Panc1 (cell line): ENCODE measurements at regions not wholly inside any gene's neighbourhood (a gene's known extent, or its start where the extent isn't known, plus 50 kb on each side); places are given as distances from the start of the nearest gene placed in this dataset.

ENCODE experiments used
- ATAC-seq: fragments of 200-7000 bp; cut with Tn5 transposase; 2 replicates; pipeline ENCODE4 v1.9.1; 2020; ENCODE audit warnings: mild to moderate bottlenecking, moderate library complexity
- BruUV-seq: library from RNA; stranded (reverse); fragments of 400-500 nt; replicated peaks from 2 replicates; lab custom pipeline; 2021; lab: Mats Ljungman, UMichigan
- CTCF ChIA-PET: fragments of 300-600 bp; sonication (Branson Sonifier 250); formaldehyde crosslinking; loops from one replicate; lab custom pipeline; 2022; ENCODE audit warnings: antibody characterized with exemption; lab: Charles Lee
- POLR2A ChIA-PET: fragments of 300-600 bp; sonication (Branson Sonifier 250); formaldehyde crosslinking; loops from one replicate; lab custom pipeline; 2022; ENCODE audit warnings: antibody characterized with exemption; lab: Charles Lee
- DNase-seq: peaks from one replicate; pipeline ENCODE4 v3.0.0-alpha.2; 2010; ENCODE audit warnings: low read depth, low spot score
- H3K27ac ChIP-seq: 2 replicates; pipeline ENCODE4 v1.5.1; 2011; ENCODE audit warnings: mild to moderate bottlenecking, low read length, inconsistent platforms
- H3K27me3 ChIP-seq: fragments of 200-500 bp; sonication (Bioruptor generic); 2 replicates; pipeline ENCODE4 v1.6.0; 2014; ENCODE audit warnings: low read length, inconsistent platforms; ENCODE audit not compliant: control insufficient read depth, insufficient read depth
- H3K36me3 ChIP-seq: fragments of 200-500 bp; sonication (Bioruptor generic); 2 replicates; pipeline ENCODE4 v1.5.1; 2014; ENCODE audit warnings: inconsistent platforms, mild to moderate bottlenecking, low read length, moderate library complexity; ENCODE audit not compliant: control insufficient read depth, insufficient read depth
- H3K4me1 ChIP-seq: 2 replicates; pipeline ENCODE4 v1.5.1; 2011; ENCODE audit warnings: inconsistent platforms, mild to moderate bottlenecking, low read length, moderate library complexity; ENCODE audit not compliant: control insufficient read depth, insufficient read depth
- H3K4me3 ChIP-seq, 2 experiments: 2 replicates each; pipeline ENCODE4 v1.5.1; 2011 to 2012; ENCODE audit warnings: low read depth in 2 of 2, low read length in 2 of 2, mild to moderate bottlenecking in 2 of 2, inconsistent platforms in 1 of 2, moderate library complexity in 1 of 2
- H3K9me3 ChIP-seq: fragments of 200-500 bp; sonication (Bioruptor generic); 2 replicates; pipeline ENCODE4 v1.5.1; 2014; ENCODE audit warnings: low read depth, mild to moderate bottlenecking, inconsistent platforms, low read length, moderate library complexity; ENCODE audit not compliant: control insufficient read depth, insufficient read depth
- CTCF ChIP-seq: fragments of 450-650 bp; IDR thresholded peaks from 2 replicates; pipeline ENCODE4 v1.5.1; 2017; ENCODE audit warnings: mild to moderate bottlenecking
- POLR2AphosphoS5 ChIP-seq: IDR thresholded peaks from 2 replicates; pipeline ENCODE4 v1.6.1; 2012; ENCODE audit warnings: mild to moderate bottlenecking, low read depth, low read length, moderate library complexity
- SIN3A ChIP-seq: IDR thresholded peaks from 2 replicates; pipeline ENCODE4 v1.6.1; 2012; ENCODE audit warnings: low read depth, mild to moderate bottlenecking, low read length, moderate library complexity, borderline replicate concordance; ENCODE audit not compliant: insufficient read depth
- TCF7L2 ChIP-seq: IDR thresholded peaks from 2 replicates; pipeline ENCODE4 v1.6.1; 2011; ENCODE audit warnings: mild to moderate bottlenecking, low read depth, low read length, inconsistent platforms
- in situ Hi-C: cut with HindIII; loops from 2 replicates; pipeline ENCODE4 v1.10.0; 2016; ENCODE audit warnings: low sequenced_read_pairs, low pct_unique_long_range_greater_than_20kb
- intact Hi-C: fragments of 100-400 bp; cut with micrococcal nuclease; formaldehyde crosslinking; loops from one replicate; pipeline ENCODE4 v1.10.0; 2022; ENCODE audit not compliant: unreplicated experiment
- TF ChIP-seq, protein P1 (sequence below), 2 experiments: IDR thresholded peaks; 2 replicates each; pipeline ENCODE4 v1.6.1; 2011 to 2012; ENCODE audit warnings: low read depth in 2 of 2, control low read depth in 1 of 2, low read length in 1 of 2, mild to moderate bottlenecking in 1 of 2, moderate library complexity in 1 of 2; ENCODE audit not compliant: insufficient read depth in 1 of 2

GRCh38 chr10:9244864-9245263, 1190.4 kb downstream of the GATA3 start:
- H3K27me3 ChIP-seq, result no peaks in the 10 kb centered on the region
- H3K36me3 ChIP-seq, result no peaks in the 10 kb centered on the region; the same call in 1 of the 2 replicates
- intact Hi-C loops, result no loop called here
- H3K4me3 ChIP-seq, result no peak overlapping the region
- no peak overlapping the region for H3K27ac ChIP-seq
- no peaks in the 10 kb centered on the region for H3K4me1 ChIP-seq
- TF ChIP-seq SIN3A (no peak), POLR2AphosphoS5 (no peak), CTCF (no peak), TCF7L2 (no peak)
- TF ChIP-seq, protein P1, sequence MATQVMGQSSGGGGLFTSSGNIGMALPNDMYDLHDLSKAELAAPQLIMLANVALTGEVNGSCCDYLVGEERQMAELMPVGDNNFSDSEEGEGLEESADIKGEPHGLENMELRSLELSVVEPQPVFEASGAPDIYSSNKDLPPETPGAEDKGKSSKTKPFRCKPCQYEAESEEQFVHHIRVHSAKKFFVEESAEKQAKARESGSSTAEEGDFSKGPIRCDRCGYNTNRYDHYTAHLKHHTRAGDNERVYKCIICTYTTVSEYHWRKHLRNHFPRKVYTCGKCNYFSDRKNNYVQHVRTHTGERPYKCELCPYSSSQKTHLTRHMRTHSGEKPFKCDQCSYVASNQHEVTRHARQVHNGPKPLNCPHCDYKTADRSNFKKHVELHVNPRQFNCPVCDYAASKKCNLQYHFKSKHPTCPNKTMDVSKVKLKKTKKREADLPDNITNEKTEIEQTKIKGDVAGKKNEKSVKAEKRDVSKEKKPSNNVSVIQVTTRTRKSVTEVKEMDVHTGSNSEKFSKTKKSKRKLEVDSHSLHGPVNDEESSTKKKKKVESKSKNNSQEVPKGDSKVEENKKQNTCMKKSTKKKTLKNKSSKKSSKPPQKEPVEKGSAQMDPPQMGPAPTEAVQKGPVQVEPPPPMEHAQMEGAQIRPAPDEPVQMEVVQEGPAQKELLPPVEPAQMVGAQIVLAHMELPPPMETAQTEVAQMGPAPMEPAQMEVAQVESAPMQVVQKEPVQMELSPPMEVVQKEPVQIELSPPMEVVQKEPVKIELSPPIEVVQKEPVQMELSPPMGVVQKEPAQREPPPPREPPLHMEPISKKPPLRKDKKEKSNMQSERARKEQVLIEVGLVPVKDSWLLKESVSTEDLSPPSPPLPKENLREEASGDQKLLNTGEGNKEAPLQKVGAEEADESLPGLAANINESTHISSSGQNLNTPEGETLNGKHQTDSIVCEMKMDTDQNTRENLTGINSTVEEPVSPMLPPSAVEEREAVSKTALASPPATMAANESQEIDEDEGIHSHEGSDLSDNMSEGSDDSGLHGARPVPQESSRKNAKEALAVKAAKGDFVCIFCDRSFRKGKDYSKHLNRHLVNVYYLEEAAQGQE (IDR thresholded peaks at IDR 0.05; ENCODE audit: insufficient read depth in 1 of 2, low read depth in 2 of 2, low read length in 1 of 2), result no peak
- POLR2A ChIA-PET, result no interaction called here
- H3K9me3 ChIP-seq, result no peaks in the 10 kb centered on the region
- CTCF ChIA-PET, result no interaction called here
- DNase-seq (no peak), ATAC-seq (no peak)
- in situ Hi-C loops, result no loop called here
- BruUV-seq, result no TSS peak

DNA sequence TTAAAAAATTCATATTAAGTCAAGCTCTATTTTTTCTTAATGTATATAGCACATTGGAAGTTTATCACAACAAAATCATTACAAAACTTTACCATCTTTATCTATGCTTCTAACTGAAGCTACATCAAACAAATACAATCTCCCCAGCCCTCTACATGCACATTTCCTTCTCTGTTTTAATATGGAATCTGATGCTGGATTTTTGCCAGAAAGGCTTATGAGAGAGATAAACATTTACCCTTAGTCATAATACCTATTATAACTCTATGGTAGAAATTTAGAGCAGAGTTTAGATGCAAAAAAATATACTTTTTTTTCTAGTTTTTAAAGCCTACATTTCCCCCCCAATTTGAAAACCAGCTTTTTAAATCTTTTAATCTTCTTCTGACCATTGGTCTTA, 1198.6 kb downstream of the GATA3 start:
- no TSS peak for BruUV-seq
- in situ Hi-C loops, result no loop called here
- no peak for DNase-seq
- Histone ChIP-seq H3K27me3 (no peaks in the 10 kb centered on the region), H3K4me1 (no peaks in the 10 kb centered on the region), H3K27ac (no peak overlapping the region), H3K9me3 (no peaks in the 10 kb centered on the region), H3K4me3 (no peak overlapping the region), H3K36me3 (no peaks in the 10 kb centered on the region)
- TF ChIP-seq CTCF (no peak), TCF7L2 (no peak), POLR2AphosphoS5 (no peak), SIN3A (no peak)
- TF ChIP-seq, protein P1 (IDR thresholded peaks at IDR 0.05; ENCODE audit: insufficient read depth in 1 of 2, low read depth in 2 of 2, low read length in 1 of 2), result no peak
- intact Hi-C loops, result no loop called here
- POLR2A ChIA-PET, result no interaction called here
- CTCF ChIA-PET, result no interaction called here
- ATAC-seq, result no peak
